Lung microvascular endothelial cell (primary cell): ENCODE measurements at regions not wholly inside any gene's neighbourhood (a gene's known extent, or its start where the extent isn't known, plus 50 kb on each side); places are given as distances from the start of the nearest gene placed in this dataset.

Source experiments
- DNase-seq, 2 donors: peaks; one replicate each; pipeline versions ENCODE4 v3.0.0 to v3.0.0-alpha.2; 2010; ENCODE audit warnings: low read depth in 2 of 2

DNA sequence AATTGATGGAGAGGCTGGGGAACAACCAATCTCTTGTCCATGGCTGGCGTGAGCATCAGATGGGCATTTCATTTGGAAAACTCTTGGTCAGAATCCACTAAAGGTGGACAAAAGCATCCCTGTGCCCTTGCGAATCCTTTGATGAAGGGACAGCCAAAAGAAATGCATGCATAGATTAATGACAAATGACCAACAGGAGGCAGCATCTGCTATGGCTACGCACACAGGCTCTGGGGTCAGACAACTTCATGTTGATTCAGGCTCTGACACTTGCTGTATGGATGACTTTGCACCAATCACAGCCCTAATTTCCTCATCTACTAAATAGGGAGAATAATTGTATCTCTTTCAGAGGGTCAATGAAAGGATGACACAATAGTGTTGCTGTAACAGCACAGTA, 117.5 kb downstream of the ASCL4 start:
- peak; percentile 31 for DNase-seq

DNA sequence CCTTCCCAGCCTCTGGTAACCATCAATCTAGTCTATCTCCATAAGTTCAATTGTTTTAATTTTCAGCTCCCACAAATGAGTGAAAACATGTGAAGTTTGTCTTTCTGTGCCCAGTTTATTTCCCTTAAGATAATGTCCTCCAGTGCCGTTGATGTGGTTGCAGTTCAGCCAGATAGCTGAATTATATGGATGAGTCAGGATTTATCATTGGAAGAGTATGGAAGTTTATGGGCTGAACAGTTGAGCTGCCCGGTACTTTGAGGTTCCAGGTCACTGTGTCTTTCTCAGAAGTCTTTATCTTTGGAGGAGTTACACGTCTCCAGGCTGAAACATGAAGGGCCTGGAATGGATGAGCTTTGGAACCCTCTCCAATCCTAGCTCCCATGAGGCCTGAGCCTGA, 120.1 kb downstream of the ASCL4 start:
- DNase-seq = no peak

DNA sequence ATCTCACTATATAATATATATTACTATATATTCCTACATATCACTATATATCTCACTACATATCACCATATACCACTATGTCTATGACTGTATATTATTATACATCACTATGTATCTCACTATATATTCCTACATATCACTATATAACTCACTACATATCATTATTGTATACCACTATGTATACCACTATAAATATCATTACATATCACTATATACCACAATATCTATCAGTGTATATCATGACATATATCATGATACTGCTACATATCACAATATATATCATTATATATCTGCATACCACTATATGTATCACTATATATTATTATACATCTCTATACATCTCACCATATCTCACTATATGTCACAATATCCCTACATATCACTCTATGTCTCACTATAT, 121.5 kb downstream of the ASCL4 start:
- no peak for DNase-seq

DNA sequence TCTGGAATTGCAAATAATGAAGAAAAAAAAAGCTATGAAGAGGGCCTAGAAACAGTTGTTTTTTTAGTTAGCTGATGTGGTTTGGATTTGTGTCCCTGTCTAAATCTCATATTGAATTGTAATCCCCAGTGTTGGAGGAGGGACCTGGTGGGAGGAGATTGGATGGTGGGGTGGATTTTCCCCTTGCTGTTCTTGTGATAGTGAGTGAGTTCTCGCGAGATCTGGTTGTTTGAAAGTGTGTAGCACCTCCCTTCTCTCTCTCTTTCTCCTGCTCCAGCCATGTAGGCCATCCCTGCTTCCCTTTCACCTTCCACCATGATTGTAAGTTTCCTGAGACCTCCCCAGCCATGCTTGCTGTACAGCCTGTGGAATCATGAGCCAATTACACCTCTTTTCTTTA, 126.1 kb downstream of the ASCL4 start:
- no peak for DNase-seq

DNA sequence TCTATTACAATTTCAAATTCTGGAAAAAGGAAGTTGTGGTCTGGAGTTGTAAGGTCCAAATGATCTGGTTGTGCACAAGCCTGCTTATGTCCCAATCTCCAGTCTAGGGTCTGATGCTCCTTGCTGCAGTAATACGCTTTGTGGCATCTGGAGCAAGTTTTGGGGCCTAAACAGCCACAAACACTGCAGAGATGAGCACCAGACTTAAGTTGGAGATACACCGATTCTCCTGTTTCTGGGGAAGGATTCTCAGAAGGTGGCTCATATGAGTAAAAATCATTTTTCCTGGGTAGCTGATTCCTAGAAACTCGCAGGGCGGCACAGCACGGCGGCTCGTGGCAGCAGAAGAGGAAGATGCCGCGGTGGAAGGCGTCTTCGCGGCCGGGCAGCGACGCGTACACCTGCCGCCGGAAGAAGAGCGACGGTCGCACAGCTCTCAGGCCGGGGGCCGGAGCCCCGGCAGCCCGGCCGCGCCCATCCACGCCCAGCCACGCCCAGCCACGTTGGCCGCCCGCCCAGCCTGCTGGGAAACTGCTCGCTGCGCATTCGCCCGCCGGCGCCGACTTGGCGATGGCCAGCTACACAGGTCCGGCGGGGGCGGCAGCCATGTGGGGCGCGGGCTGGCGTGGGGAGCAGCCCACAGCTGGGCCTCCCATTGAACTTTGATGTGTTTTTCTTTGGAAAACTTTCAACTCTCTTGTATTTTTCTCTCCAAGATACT, 129.0 kb downstream of the ASCL4 start:
- peak in 1 of 2 donors; percentile 18 for DNase-seq

DNA sequence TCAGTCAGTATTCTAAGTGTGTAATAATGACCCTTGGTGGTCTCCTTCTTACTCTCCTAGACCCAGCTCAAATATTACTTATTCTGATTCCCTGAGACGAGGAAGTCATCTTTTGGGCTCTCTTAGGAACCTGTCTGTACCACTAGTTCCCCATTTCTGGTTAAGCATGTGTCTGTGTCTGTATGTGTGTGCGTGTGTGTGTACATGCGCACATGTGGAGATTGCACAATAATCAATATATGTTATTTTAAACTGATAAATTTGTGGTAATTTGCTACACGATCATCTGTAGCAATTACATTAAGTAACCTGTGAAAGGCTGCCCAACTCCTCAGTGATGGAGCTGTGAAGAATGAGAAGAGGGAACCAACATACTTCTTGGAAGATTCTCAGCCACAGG, 132.2 kb downstream of the ASCL4 start:
- no peak for DNase-seq

DNA sequence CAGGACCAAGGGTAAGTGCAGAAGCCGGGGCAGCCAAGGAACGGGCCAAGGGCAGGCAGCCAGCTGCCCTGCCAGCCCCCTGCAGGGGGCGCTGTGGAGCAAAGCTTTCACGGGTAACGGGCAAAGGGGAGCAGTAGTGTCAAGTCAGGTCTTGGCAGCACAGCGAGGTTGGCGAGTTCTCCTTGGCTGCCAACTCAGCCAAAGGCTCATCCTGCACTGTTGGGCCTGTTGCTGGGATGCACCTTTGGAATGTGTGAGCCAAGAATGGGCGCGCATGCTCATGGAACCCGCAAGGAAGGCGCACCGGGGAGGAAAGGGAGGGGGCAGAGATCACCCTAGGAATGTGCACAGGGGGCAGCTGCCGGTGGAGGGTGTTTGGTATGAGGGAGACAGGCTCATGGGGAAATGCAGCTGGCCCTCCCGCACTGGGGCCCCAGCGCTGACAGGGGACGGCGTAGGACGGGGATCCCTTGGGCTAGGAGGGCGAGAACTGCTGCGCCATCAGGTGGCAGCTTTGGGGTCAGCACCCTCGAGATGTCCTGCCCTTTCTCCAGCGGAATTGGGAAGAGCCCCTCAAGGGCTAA, 138.0 kb downstream of the ASCL4 start:
- peak; percentile 2 to 29 for DNase-seq

DNA sequence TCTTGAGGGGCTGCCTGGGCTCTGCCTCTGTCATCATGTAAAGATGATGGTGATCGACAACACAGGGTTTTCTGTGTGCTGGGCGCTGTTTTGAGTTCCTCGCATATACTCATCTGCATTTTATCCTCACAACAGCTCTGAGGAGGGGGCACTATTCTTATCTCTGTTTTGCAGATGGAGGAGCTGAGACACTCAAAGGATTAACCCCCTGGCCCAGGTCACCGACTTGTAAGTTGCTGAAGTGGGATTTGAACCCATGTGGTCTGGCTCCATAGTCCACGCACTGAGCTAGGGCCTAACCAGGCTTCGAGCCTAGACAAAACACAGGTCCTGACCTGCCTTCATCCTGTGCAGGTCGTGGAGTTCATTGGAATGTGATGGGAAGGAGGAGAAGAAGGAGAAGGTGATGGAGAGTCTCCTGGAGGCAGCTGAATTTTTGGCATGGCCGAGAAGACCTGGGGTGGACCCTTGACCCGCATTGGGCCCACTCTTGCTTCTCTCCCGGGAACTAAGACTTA, 140.0 kb downstream of the ASCL4 start:
- no peak for DNase-seq

DNA sequence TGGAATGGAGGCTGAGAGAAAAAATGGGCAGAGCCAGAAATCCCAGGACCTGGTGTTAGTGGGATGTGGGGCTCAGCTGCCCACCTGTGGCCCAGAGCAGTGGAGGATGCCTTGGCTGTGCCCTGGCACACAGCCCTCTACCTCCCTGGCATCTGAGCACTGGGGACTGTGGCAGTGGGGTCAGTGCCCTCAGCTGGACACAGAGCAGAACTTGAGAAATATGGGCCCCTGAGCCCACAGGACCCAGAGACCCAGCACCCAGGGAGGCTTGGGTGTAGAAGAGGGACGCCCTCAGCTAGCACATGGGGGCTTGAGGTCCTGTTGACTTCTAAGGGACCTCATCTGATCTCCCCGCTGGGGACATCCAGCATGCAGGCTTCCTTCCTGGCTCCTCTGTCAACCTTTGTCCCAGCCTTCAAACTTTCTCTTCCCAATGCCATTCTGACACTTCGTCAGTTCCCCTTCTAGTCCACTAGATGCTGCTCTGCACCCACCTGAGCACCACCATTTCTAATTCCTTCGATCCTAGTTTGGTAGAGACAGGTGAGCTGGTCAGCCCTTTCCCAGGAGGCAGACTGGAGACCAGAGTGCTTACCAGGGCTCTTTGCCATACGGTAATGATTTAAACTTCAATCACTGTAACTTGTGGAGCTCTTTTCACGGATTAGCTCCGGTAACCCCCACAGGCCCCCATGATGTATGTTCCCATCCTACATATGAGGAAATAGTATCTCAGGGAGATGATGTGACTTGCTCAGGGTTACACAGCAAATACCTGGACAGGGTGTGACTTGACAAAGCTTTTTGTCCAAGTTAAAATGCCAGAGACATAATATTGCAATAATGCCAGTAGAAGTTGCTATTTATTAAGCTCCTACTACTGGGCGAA, 143.7 kb downstream of the ASCL4 start:
- DNase-seq = peak; percentile 29 to 45

DNA sequence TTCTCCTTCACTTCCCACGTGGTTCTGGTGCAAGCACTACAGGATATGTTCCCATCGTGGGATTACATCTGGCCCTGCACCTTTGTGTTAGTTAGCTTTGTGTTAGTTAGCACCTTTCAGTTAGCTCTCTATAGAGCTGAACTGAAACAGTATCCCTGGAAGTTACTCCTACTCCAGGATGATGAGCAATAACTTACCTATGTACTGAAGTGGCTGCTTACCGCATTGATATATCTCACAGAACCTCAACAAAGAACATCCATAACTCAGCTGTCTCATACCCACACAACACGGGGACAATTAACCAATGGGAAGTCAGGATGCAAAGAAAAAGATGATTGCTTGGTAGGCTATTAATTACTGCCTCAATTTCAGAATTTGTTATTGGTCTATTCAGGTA, 146.6 kb downstream of the ASCL4 start:
- DNase-seq = no peak

DNA sequence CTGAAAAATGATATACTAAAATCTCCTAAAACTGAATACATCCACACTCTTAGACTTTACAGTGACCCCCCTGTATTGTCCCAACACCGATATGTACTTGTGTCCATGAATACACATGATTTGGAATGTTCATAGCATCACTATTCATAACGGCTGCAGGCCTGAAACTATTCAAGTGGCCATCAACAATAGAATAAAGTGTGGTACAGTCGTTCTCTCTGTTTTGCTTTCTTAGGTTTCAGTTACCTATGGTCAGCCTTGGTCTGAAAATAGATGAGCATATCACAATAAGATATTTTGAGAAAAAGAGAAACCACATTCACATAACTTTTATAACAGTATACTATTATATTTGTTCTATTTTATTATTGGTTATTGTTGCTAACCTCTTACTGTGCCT, 150.6 kb downstream of the ASCL4 start:
- DNase-seq = no peak

DNA sequence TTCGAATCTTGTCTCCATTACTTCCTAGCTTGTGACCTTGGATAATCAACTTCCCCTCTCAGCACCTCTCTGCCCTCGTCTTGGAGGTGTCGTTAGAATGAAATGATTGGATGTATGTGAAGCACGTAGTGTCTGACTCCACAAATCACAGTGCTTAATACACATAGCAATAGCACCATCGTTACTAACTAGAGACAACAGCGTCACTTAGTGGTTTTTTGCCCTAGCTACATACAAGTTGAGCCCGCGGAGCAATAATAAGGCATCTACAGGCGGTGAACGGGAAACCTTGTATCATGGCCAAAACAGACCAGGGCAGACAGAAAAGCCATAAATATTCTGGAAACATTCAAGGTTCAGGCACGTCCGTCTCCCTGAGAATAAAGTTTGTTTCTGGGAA, 154.9 kb downstream of the ASCL4 start:
- DNase-seq = peak; percentile 32 to 34

DNA sequence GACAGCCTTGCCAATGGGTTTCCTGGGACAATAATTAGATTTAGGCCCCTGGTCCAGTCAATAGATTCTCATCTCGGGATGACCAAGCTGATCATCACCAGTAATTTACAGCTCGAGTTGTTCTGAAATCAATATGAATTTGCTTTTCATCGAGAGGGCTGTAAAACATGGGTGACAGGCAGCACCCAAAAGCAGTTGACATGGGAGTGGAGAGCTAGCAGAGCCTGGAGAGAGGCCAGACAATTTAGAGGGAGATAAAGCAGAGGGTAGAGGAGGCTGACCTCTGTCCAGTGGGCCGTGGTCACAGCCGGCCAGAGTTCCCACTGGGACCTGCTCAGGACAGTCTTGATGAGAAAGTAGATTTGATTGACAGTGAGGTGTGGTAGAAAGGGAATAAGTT, 157.3 kb downstream of the ASCL4 start:
- no peak for DNase-seq

DNA sequence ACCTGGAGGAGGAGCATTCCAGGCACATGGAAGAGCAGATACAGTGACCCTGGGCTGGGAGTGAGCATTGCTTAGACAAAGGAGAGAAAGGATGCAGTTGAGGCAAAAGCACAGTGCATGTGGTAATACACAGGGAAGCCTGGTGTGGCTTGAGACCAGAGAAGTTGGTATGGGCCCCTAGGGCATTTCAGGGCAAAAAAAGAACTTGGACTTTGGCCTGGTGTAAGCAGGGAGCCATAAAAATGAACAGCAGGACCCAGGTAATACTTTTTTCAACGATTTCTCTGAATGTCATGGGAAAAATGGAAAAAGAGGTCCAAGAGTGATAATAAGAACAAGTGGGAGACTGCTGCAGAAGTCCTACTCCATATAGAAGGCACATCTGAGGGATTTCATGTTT, 163.9 kb downstream of the ASCL4 start:
- no peak for DNase-seq

DNA sequence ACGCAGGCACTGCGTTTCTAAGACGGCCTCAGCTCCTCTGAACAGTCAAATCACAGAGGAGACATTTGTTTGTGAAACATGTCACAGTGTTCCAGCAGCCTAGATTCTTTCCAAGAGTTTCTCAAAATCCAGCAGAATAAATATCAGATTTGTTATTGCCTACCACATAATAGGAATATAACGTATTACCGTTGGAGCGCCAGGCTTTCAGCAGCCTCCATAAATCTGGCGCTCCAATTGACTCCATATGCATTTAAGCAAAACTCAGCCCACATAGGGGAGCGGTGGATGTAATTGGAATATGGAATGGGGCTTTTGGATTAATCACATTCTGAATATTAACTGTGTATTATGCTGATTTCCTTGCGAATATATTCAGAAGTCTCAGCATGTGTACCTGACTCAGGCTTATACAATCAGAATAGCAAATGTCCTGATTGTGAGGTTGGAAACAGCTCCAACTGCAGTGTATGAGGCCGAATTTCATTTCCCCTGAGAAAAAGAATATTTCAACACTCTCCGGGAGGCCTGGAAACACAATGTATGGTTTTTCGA, 174.0 kb downstream of the ASCL4 start:
- no peak for DNase-seq

DNA sequence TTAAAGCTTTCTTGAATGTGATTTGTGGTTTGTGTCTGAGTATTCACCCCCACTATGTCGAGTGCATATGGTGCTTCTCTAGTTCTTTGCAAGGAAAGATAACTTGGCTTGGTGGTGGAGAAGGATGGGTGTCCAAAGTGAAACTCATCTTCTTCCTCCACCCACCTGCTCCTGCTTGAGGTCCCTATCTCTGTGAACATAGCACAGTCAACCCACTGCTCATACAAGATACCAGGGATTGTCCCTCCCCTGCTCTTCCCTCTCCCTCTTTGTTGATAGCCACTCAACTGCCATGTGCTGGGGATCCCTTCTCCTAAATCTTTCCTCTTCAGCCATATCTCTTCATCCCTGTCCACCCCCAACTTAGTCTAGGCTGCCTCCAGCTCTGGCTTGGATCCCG, 176.5 kb downstream of the ASCL4 start:
- DNase-seq = no peak

DNA sequence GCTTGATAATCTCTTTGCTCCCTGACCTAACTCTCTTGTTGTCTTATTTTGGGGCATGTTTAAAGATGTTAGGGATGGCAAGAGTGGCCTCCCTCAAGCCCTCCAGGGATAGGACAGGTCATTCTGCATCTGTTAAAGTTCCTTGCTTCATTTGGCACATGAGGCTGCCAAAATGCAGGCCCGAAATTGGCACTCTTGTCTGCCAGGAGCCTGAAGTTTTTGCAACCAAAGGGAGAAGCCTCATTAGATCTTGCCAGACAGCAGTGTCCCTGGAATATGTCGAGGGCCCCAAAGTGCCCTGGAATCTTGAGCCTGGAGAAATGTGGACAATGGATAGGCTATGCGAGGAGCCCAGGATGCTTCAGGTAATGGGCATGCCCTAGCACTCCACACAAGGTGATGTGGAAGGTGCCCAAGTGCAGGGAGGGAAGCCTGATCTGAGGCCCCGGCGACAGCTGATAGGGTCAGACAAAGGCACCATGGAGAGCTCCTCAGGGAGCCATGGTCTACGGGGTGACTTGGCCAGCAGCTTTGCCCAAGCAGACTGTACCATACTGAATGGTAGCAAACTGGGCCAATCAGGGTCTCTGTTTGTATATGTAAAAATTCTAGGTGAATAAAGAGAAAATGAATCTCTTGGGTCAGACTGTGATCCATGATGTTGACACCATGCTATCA, 173.0 kb upstream of the WSCD2 start:
- DNase-seq = no peak

DNA sequence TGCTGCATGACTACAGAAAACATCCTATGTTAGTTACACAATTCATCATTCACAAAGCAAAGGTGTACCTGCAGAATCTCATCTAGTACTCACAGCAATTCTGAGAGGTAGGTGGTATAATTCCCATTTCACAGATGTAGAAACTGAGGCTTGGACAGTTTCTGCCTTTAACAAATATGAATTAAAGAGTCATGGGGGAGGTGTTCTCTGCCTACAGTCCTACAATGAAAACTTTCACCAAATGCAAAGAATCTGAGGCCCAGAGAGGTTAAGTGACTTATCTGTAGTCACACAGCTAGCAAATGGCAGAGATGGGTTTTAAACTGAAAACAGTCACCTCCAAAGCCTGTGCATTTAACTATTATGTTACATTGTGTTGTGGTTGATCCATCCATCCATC, 171.6 kb upstream of the WSCD2 start:
- DNase-seq = no peak

DNA sequence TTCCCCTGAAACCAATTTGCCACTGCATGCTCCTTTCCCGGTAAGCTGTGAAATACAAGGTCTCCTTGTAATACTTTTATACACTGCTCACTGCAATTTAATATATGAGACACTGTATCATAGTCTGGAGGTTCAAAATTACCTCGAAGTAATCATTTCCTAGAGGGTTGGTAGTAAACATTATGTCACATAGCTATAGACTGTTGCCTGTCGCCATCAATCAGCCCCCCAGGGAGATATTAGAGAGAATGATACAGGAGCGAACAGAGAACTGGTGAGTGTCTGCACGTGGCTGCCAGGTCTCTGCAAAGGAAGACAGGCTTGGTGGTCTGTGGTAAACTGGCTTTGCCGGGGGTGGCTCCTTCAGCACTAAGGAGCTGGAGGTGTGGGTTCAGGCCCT, 165.5 kb upstream of the WSCD2 start:
- no peak for DNase-seq

DNA sequence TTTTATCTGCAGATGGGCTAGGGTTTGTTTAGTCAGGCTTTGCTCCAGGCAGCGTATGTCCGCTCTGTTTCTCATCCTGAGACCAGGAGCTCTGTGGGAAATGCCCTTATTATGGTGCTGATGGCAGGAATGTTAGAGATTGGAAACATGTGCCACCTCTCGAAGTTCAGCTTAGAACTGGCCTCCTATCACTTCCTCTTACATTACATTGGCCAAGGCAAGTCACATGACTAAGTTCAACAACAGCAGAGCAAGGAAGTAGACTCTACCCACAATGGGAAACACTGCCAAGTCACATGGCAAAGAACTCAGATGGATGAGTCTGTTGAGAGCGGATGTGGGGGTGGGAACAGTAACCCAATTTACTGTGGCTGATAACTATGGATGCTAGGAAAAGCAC, 161.9 kb upstream of the WSCD2 start:
- DNase-seq = peak in 1 of 2 donors; percentile 2

DNA sequence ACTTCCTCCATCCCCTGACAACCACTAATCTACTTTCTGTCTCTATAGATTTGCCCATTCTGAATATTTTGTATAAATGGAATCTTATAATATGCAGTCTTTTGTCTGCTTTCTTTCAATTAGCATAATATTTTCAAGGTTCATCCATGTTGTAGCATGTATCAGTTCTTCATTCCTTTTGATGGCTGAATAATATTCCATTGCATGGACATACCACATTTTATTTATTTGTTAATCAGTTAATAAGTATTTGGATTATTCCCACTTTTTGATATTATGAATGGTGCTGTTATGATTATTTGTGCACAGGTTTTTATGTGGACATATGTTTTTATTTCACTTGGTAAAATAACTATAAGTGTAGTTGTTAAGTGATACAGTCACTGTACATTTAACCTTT, 155.1 kb upstream of the WSCD2 start:
- no peak for DNase-seq

DNA sequence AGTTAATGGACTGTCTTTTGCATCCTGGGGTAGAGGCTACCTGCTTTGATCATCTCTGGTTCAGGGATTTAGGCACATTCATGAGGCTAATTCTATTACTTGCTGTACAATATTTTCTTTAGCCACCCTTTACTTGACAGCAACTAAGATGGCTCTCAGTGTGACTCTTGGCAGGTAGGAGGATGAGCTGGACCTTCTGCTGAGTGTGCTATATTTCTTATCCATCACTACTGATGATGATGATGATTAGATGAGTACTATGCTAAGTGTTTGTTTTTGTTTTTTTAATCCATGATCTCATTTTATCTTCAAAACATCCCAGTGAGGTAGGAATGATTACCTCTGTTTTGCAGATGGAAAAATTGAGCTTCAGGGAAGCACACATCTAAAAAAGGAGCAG, 152.8 kb upstream of the WSCD2 start:
- no peak for DNase-seq
